ENCODE measurements at regions not wholly inside any gene's neighbourhood (a gene's known extent, or its start where the extent isn't known, plus 50 kb on each side); places are given as distances from the start of the nearest gene placed in this dataset.

DNA sequence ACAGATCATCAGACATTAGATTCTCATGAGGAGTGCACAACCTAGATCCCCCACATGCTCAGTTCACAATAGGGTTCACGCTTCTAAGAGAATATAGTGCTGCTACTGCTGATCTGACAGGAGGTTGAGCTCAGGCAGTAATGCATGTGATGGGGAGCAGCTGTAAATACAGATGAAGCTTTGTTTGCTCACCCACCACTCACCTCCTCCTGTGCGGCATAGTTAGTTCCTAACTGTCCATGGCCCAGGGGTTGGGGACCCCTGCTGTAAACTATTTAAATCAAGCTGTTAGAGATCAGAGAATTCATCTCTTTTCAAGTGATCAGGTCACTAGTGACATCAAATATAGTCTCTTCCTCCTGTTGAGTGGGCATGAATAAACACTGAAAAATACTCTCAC lies 88.8 kb upstream of the ACVR2A start:
- no peak for ATAC-seq
- H3K36me3 ChIP-seq (ENCODE audit: insufficient read depth in 1 of 2, low read depth in 1 of 2) = no peaks in the 10 kb centered on the region
- no peak for DNase-seq
- intact Hi-C loops (cut with DNase I) = no loop called here
- no peak for TF ChIP-seq CTCF (IDR thresholded peaks at IDR 0.05)
- no peaks in the 10 kb centered on the region for H3K27me3 ChIP-seq (ENCODE audit: insufficient read depth in 3 of 3, low read length in 2 of 3)
- no peak overlapping the region for H3K4me3 ChIP-seq
- H3K9me3 ChIP-seq = no peaks in the 10 kb centered on the region
- no peak overlapping the region for H3K27ac ChIP-seq
- WGBS, 3 donors = 73 to 74% (median 74%) methylated on average over 2 of the region's 2 CpGs
- H3K4me1 ChIP-seq = no peaks in the 10 kb centered on the region

- 83 to 88% (median 87%) methylated on average over 2 of the region's 2 CpGs for WGBS, 3 donors
- no peak for DNase-seq
- TF ChIP-seq CTCF (IDR thresholded peaks at IDR 0.05) = no peak
Measured at GRCh38 chr2:147740211-147740927, 104.5 kb upstream of the ACVR2A start.

GRCh38 chr2:147739508-147739907 lies 105.3 kb upstream of the ACVR2A start:
- Histone ChIP-seq H3K4me3 (no peak overlapping the region), H3K27me3 (ENCODE audit: insufficient read depth in 3 of 3, low read length in 2 of 3) (no peaks in the 10 kb centered on the region), H3K36me3 (ENCODE audit: insufficient read depth in 1 of 2, low read depth in 1 of 2) (no peaks in the 10 kb centered on the region), H3K4me1 (no peaks in the 10 kb centered on the region), H3K9me3 (peaks cover 5% of the 10 kb centered on the region), H3K27ac (no peak overlapping the region)
- intact Hi-C loops (cut with DNase I) = no loop called here
- 43 to 69% (median 45%) methylated on average over 3 of the region's 3 CpGs for WGBS, 3 donors
- DNase-seq (no peak), ATAC-seq (no peak)
- TF ChIP-seq CTCF (IDR thresholded peaks at IDR 0.05) = no peak

More at GRCh38 chr2:147740211-147740927, 104.5 kb upstream of the ACVR2A start:
- Histone ChIP-seq H3K36me3 (ENCODE audit: insufficient read depth in 1 of 2, low read depth in 1 of 2) (no peaks in the 10 kb centered on the region), H3K27me3 (ENCODE audit: insufficient read depth in 3 of 3, low read length in 2 of 3) (no peaks in the 10 kb centered on the region), H3K9me3 (no peaks in the 10 kb centered on the region), H3K4me3 (no peak overlapping the region), H3K4me1 (no peaks in the 10 kb centered on the region), H3K27ac (no peak overlapping the region)
- intact Hi-C loops (cut with DNase I) = no loop called here
- no peak for ATAC-seq

DNA sequence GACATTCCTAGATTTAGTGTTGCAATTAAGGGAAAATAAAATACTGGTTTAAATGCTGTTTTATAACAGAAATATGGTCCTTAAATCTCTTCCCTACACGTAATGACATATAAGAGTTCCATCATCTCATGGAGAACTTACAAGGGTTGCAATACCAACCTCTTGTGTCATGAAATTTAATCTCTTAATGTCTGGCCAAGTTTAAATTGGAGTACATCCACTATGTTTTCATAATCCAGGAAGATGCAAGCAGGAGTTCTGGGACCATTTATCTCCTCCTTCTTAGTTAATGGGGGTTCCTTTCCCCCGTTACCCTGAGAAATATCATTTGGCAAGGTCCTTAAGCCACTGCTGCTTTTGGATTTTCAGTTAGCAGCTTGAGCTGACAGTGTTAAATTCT lies 126.0 kb upstream of the ACVR2A start:
- no peak overlapping the region for H3K4me3 ChIP-seq
- 19 to 36% (median 25%) methylated on average over 2 of the region's 2 CpGs for WGBS, 3 donors
- H3K27me3 ChIP-seq (ENCODE audit: insufficient read depth in 3 of 3, low read length in 2 of 3) = no peaks in the 10 kb centered on the region
- H3K27ac ChIP-seq = no peak overlapping the region
- ATAC-seq = no peak
- DNase-seq = no peak
- H3K9me3 ChIP-seq = no peaks in the 10 kb centered on the region
- intact Hi-C loops (cut with DNase I) = no loop called here
- peaks cover 4% of the 10 kb centered on the region for H3K4me1 ChIP-seq
- no peaks in the 10 kb centered on the region for H3K36me3 ChIP-seq (ENCODE audit: insufficient read depth in 1 of 2, low read depth in 1 of 2)
- no peak for TF ChIP-seq CTCF (IDR thresholded peaks at IDR 0.05)

DNA sequence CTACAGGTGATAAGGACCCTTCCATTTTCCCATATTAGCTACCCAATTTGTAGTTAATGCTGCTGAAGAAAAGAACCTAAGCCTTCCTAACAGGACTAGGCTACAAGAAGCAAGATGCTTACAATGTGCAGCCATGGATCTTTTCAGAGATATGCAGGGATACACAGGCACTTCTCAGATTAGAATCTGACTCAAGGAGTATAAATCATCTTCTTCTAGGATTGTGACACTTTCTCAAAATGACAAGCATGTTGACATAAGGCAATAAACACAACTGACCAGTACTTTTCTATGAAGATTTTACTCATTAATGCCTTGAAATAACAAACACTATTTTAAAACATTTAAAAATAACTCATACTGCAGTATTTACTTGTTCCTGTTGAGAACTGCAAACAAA lies 127.9 kb upstream of the ACVR2A start:
- intact Hi-C loops (cut with DNase I) = no loop called here
- Histone ChIP-seq H3K36me3 (ENCODE audit: insufficient read depth in 1 of 2, low read depth in 1 of 2) (no peaks in the 10 kb centered on the region), H3K4me3 (no peak overlapping the region), H3K27me3 (ENCODE audit: insufficient read depth in 3 of 3, low read length in 2 of 3) (no peaks in the 10 kb centered on the region), H3K9me3 (no peaks in the 10 kb centered on the region), H3K4me1 (peaks cover 4% of the 10 kb centered on the region), H3K27ac (no peak overlapping the region)
- DNase-seq (no peak), ATAC-seq (no peak)
- TF ChIP-seq CTCF (IDR thresholded peaks at IDR 0.05) = no peak

Measured in psoas muscle (tissue), 7 donors.